ENCODE measurements at regions not wholly inside any gene's neighbourhood (a gene's known extent, or its start where the extent isn't known, plus 50 kb on each side); places are given as distances from the start of the nearest gene placed in this dataset.

- 46 to 71% methylated on average over 3 of the region's 3 CpGs for WGBS, 2 donors
- Histone ChIP-seq H3K4me3 (no peak overlapping the region), H3K27me3 (no peaks in the 10 kb centered on the region)
These were observed 229.2 kb downstream of the SLC4A3 start for GRCh38 chr2:219856602-219857001.

GRCh38 chr2:219857751-219858150 is 230.3 kb downstream of the SLC4A3 start:
- TF ChIP-seq CTCF (IDR thresholded peaks at IDR 0.05) (no peak), EP300 (IDR thresholded peaks at IDR 0.05) (no peak), POLR2A (IDR thresholded peaks at IDR 0.05) (no peak)
- WGBS, 2 donors = 32 to 47% methylated on average over 4 of the region's 4 CpGs
- Histone ChIP-seq H3K27ac (no peak overlapping the region), H3K9me3 (no peaks in the 10 kb centered on the region), H3K27me3 (no peaks in the 10 kb centered on the region), H3K4me1 (no peaks in the 10 kb centered on the region), H3K4me3 (no peak overlapping the region), H3K36me3 (no peaks in the 10 kb centered on the region)
- DNase-seq (ENCODE audit: low spot score in 2 of 2) = no peak

More at GRCh38 chr2:219856602-219857001, 229.2 kb downstream of the SLC4A3 start:
- no peaks in the 10 kb centered on the region for H3K9me3 ChIP-seq
- no peak for TF ChIP-seq EP300 (IDR thresholded peaks at IDR 0.05)
- no peak for TF ChIP-seq CTCF (IDR thresholded peaks at IDR 0.05)
- no peak for TF ChIP-seq POLR2A (IDR thresholded peaks at IDR 0.05)
- H3K27ac ChIP-seq = no peak overlapping the region
- no peaks in the 10 kb centered on the region for H3K4me1 ChIP-seq
- no peak for DNase-seq (ENCODE audit: low spot score in 2 of 2)
- H3K36me3 ChIP-seq = no peaks in the 10 kb centered on the region

GRCh38 chr2:219861307-219861706 is 233.9 kb downstream of the SLC4A3 start:
- H3K27ac ChIP-seq = no peak overlapping the region
- TF ChIP-seq CTCF (IDR thresholded peaks at IDR 0.05) (no peak), EP300 (IDR thresholded peaks at IDR 0.05) (no peak), POLR2A (IDR thresholded peaks at IDR 0.05) (no peak)
- no peak overlapping the region for H3K4me3 ChIP-seq
- no peaks in the 10 kb centered on the region for H3K9me3 ChIP-seq
- H3K4me1 ChIP-seq = no peaks in the 10 kb centered on the region
- no peak for DNase-seq (ENCODE audit: low spot score in 2 of 2)
- H3K27me3 ChIP-seq = no peaks in the 10 kb centered on the region
- no peaks in the 10 kb centered on the region for H3K36me3 ChIP-seq
- WGBS, 2 donors = 86 to 87% methylated on average over 3 of the region's 3 CpGs

- Histone ChIP-seq H3K36me3 (no peaks in the 10 kb centered on the region), H3K9me3 (no peaks in the 10 kb centered on the region), H3K4me3 (no peak overlapping the region), H3K27ac (no peak overlapping the region), H3K4me1 (no peaks in the 10 kb centered on the region), H3K27me3 (no peaks in the 10 kb centered on the region)
- no peak for TF ChIP-seq CTCF (IDR thresholded peaks at IDR 0.05)
- TF ChIP-seq EP300 (IDR thresholded peaks at IDR 0.05) = no peak
- TF ChIP-seq POLR2A (IDR thresholded peaks at IDR 0.05) = no peak
- WGBS, 2 donors = 18 to 21% methylated on average over 2 of the region's 2 CpGs
- DNase-seq (ENCODE audit: low spot score in 2 of 2) = no peak
These were observed 236.7 kb downstream of the SLC4A3 start for GRCh38 chr2:219864154-219864553.

GRCh38 chr2:219868635-219869034 is 241.2 kb downstream of the SLC4A3 start:
- H3K27ac ChIP-seq = no peak overlapping the region
- H3K9me3 ChIP-seq = no peaks in the 10 kb centered on the region
- DNase-seq (ENCODE audit: low spot score in 2 of 2) = no peak
- H3K4me1 ChIP-seq = no peaks in the 10 kb centered on the region
- TF ChIP-seq CTCF (IDR thresholded peaks at IDR 0.05) (no peak), POLR2A (IDR thresholded peaks at IDR 0.05) (no peak), EP300 (IDR thresholded peaks at IDR 0.05) (no peak)
- WGBS, 2 donors = 78 to 89% methylated on average over 2 of the region's 2 CpGs
- H3K36me3 ChIP-seq = no peaks in the 10 kb centered on the region
- no peaks in the 10 kb centered on the region for H3K27me3 ChIP-seq
- H3K4me3 ChIP-seq = no peak overlapping the region
